Tibial artery (tissue), 4 donors: ENCODE measurements at regions not wholly inside any gene's neighbourhood (a gene's known extent, or its start where the extent isn't known, plus 50 kb on each side); places are given as distances from the start of the nearest gene placed in this dataset.

Source experiments
- DNase-seq, 2 donors: peaks; one replicate each; pipeline ENCODE4 v3.0.0-alpha.2; 2019
- H3K27ac ChIP-seq, 2 donors: fragments of 200-600 bp; sonication (generic) in 1 of 2; 1 replicate in 1 of 2; 2 replicates in 1 of 2; pipeline ENCODE4 v1.5.1; 2018 to 2019; ENCODE audit warnings: mild to moderate bottlenecking in 1 of 2
- H3K27me3 ChIP-seq, 2 donors: fragments of 200-600 bp; sonication (generic) in 1 of 2; one replicate each; pipeline versions ENCODE4 v1.5.1 to v1.6.0; 2016 to 2019
- H3K36me3 ChIP-seq, 3 donors: fragments of 200-600 bp; sonication (generic) in 2 of 3; one replicate each; pipeline ENCODE4 v1.5.1; 2016 to 2019; ENCODE audit warnings: mild to moderate bottlenecking in 2 of 3
- H3K4me1 ChIP-seq, 4 donors: fragments of 200-600 bp; sonication (generic) in 2 of 4; 1 replicate in 3 of 4; 2 replicates in 1 of 4; pipeline ENCODE4 v1.5.1; 2016 to 2019
- H3K4me3 ChIP-seq, 2 donors: fragments of 200-600 bp; sonication (generic) in 1 of 2; 1 replicate in 1 of 2; 2 replicates in 1 of 2; pipeline ENCODE4 v1.5.1; 2018 to 2019; ENCODE audit warnings: mild to moderate bottlenecking in 2 of 2
- H3K9me3 ChIP-seq, 3 donors: fragments of 200-600 bp; sonication (generic) in 1 of 3; one replicate each; pipeline ENCODE4 v1.5.1; 2016 to 2019
- intact Hi-C: fragments of 100-400 bp; cut with DNase I; formaldehyde crosslinking; loops from one replicate; pipeline ENCODE4 v1.15.0; 2023; ENCODE audit warnings: low total_unique reads
- TF ChIP-seq, protein P1 (sequence below), 2 experiments: fragments of 200-600 bp in 1 of 2; fragments of 450-650 bp in 1 of 2; IDR thresholded peaks; one replicate each; pipeline ENCODE4 v1.5.1; 2017 to 2019; ENCODE audit warnings: antibody characterized with exemption in 2 of 2, mild to moderate bottlenecking in 1 of 2, moderate library complexity in 1 of 2

DNA sequence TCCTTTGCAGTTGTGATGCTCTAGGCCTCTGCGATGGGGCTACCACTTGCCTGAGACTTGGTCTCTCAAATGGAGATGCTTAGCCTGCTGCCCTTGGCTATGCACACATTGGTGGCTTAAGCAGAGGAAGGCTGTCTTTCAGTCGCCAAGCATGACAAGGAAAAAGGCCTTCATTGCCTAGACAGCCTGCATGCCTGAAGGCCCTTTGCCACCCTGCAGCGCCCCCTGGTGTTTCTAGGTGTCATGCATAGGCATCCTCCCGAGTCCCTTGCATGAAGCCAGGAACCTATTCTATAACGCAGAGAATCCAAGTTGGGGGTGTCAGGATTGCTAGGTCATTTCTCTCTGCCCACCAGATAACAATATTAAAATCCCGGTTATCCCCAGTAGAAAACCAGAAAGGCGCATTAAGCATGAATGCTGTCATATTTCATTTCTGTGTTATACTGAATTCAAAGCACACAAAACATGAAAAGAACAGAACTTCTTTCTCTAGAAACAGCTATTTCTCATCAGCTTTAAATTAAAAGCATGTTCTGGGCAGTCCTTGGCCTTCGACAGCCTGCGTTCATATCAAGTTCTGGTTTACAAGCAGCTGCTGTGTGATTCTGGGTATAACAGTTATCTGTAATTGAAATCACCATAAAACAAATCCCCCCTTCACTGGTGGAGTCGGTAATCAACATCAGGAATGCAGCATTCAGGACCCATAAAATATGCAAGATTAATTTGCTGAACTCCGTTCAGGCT, 59.7 kb upstream of the TRPC7 start:
- intact Hi-C loops = loop anchor here (2.0 kb wide), 1 partner anchor 176 kb away; no protein-coding TSS in a partner anchor
- Histone ChIP-seq H3K27me3 (no peaks in the 10 kb centered on the region), H3K27ac (no peak overlapping the region), H3K4me3 (no peak overlapping the region), H3K9me3 (no peaks in the 10 kb centered on the region), H3K4me1 (no peaks in the 10 kb centered on the region), H3K36me3 (no peaks in the 10 kb centered on the region)
- peak; percentile 61 to 71 for DNase-seq
- TF ChIP-seq, protein P1, sequence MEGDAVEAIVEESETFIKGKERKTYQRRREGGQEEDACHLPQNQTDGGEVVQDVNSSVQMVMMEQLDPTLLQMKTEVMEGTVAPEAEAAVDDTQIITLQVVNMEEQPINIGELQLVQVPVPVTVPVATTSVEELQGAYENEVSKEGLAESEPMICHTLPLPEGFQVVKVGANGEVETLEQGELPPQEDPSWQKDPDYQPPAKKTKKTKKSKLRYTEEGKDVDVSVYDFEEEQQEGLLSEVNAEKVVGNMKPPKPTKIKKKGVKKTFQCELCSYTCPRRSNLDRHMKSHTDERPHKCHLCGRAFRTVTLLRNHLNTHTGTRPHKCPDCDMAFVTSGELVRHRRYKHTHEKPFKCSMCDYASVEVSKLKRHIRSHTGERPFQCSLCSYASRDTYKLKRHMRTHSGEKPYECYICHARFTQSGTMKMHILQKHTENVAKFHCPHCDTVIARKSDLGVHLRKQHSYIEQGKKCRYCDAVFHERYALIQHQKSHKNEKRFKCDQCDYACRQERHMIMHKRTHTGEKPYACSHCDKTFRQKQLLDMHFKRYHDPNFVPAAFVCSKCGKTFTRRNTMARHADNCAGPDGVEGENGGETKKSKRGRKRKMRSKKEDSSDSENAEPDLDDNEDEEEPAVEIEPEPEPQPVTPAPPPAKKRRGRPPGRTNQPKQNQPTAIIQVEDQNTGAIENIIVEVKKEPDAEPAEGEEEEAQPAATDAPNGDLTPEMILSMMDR (IDR thresholded peaks at IDR 0.05) = peak; percentile 41 to 51

DNA sequence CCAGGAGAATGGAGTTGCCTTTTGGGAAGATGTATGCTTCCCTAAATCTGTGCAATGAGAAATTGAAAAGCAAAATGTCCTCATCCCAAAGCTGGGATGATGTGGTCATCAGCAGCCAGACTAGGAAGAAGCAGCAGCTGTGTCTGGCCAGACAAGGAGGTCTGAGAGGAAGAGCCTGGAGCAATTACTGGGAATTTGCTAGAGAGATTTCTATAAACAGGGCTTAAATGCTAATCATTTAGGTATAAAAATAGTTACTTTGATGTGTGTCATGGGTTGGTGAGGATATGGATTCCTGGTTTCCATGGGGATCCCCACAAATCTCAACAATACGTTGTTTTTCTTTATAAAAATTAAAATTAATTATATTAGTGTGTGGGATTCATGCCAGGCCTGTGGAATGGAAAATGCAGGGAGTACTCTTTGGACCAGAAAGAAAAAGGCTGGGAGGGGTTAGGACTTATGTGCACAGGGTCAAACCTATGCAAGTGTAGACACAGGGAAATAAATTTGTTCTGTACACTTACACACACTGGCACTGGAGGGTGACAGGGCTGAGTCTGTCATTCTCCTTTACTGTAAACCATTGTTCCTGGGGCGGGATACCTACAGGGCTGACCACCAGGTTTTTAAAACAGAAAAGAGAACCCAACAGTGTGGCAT, 58.7 kb upstream of the TRPC7 start:
- Histone ChIP-seq H3K4me1 (no peaks in the 10 kb centered on the region), H3K36me3 (no peaks in the 10 kb centered on the region), H3K4me3 (no peak overlapping the region), H3K27me3 (no peaks in the 10 kb centered on the region), H3K27ac (no peak overlapping the region), H3K9me3 (no peaks in the 10 kb centered on the region)
- TF ChIP-seq, protein P1 (IDR thresholded peaks at IDR 0.05) = no peak
- intact Hi-C loops = loop anchor here (2.0 kb wide), 1 partner anchor 175 kb away; no protein-coding TSS in a partner anchor
- no peak for DNase-seq

DNA sequence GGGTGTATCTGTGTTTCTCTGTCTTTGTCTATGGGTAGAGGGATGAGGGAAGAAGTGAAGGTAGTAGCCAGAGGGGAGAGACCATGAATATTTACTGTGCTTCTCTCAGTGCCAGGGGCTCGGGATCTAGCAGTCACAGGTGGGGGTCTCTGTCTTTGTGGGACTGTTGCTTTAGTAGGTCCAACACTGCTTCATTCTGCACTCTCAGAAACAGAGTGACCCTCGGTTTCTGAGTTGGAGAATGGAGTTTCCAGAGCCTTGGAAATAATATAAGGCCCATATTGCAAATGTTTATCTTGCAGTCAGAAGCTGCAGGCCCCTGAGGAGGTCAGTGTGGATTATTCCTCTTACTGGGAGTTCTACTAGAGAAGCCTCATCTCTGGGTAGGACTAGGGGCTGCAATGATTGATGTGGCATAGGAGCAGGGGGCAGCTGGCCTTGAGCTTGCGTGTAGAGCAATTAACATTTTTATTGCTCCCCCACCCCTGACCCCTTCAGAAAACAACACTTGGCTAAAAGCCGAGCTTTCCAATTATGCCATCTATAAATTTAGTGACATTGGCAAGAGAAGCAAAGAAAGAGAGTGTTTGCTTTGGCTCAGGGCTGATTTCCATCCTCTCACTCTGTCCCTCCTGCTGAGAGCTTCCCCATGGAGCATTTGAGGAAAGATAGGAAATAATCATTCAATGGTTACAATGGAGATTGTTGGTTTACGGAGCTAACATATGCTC, 55.0 kb upstream of the TRPC7 start:
- H3K27me3 ChIP-seq = no peaks in the 10 kb centered on the region
- no peaks in the 10 kb centered on the region for H3K9me3 ChIP-seq
- no peaks in the 10 kb centered on the region for H3K36me3 ChIP-seq
- H3K4me3 ChIP-seq = no peak overlapping the region
- TF ChIP-seq, protein P1 (IDR thresholded peaks at IDR 0.05) = no peak
- no peak overlapping the region for H3K27ac ChIP-seq
- DNase-seq = no peak
- intact Hi-C loops = no loop called here
- H3K4me1 ChIP-seq = no peaks in the 10 kb centered on the region

GRCh38 chr5:136418301-136418700, 53.0 kb upstream of the TRPC7 start:
- Histone ChIP-seq H3K4me3 (no peak overlapping the region), H3K27ac (no peak overlapping the region), H3K9me3 (no peaks in the 10 kb centered on the region), H3K27me3 (no peaks in the 10 kb centered on the region), H3K36me3 (no peaks in the 10 kb centered on the region), H3K4me1 (no peaks in the 10 kb centered on the region)
- intact Hi-C loops = no loop called here
- no peak for DNase-seq
- TF ChIP-seq, protein P1 (IDR thresholded peaks at IDR 0.05) = no peak
